ENCODE measurements at regions not wholly inside any gene's neighbourhood (a gene's known extent, or its start where the extent isn't known, plus 50 kb on each side); places are given as distances from the start of the nearest gene placed in this dataset.
A peak's percentile ranks its signal among the peaks of the same experiment; 100 is the strongest.
"Not testable (repeated sequence)": the region's sequence is repeated elsewhere in the genome, so short reads cannot be mapped to it uniquely, and the experiment has no call there.

- H3K4me3 ChIP-seq (ENCODE audit: low read depth, low read length): no peak overlapping the region
- no peak for TF ChIP-seq MAX (IDR thresholded peaks at IDR 0.05; ENCODE audit: low read depth, low read length)
- no peak for TF ChIP-seq POLR2A (IDR thresholded peaks at IDR 0.05; ENCODE audit: extremely low read depth, insufficient read length)
- TF ChIP-seq MYC (IDR thresholded peaks at IDR 0.05; ENCODE audit: low read depth, low read length): no peak
- no peak for TF ChIP-seq CTCF (IDR thresholded peaks at IDR 0.05; ENCODE audit: low read depth, low read length)
- DNase-seq (ENCODE audit: low read depth): no peak
Observed at GRCh38 chr3:34106379-34106778, 307.9 kb downstream of the PDCD6IP start.

- TF ChIP-seq POLR2A (IDR thresholded peaks at IDR 0.05; ENCODE audit: extremely low read depth, insufficient read length) (no peak), CTCF (IDR thresholded peaks at IDR 0.05; ENCODE audit: low read depth, low read length) (peak; percentile 66), MYC (IDR thresholded peaks at IDR 0.05; ENCODE audit: low read depth, low read length) (no peak)
- no peak overlapping the region for H3K4me3 ChIP-seq (ENCODE audit: low read depth, low read length)
- DNase-seq (ENCODE audit: low read depth): peak; percentile 55
Observed at GRCh38 chr3:34106879-34107278, 308.4 kb downstream of the PDCD6IP start.

- TF ChIP-seq MYC (IDR thresholded peaks at IDR 0.05; ENCODE audit: low read depth, low read length) (no peak), CTCF (IDR thresholded peaks at IDR 0.05; ENCODE audit: low read depth, low read length) (no peak), POLR2A (IDR thresholded peaks at IDR 0.05; ENCODE audit: extremely low read depth, insufficient read length) (no peak), MAX (IDR thresholded peaks at IDR 0.05; ENCODE audit: low read depth, low read length) (no peak)
- no peak overlapping the region for H3K4me3 ChIP-seq (ENCODE audit: low read depth, low read length)
- no peak for DNase-seq (ENCODE audit: low read depth)
Observed at GRCh38 chr3:34107669-34108068, 309.2 kb downstream of the PDCD6IP start.

GRCh38 chr3:34109021-34109420 is 310.6 kb downstream of the PDCD6IP start:
- no peak overlapping the region for H3K4me3 ChIP-seq (ENCODE audit: low read depth, low read length)
- no peak for TF ChIP-seq POLR2A (IDR thresholded peaks at IDR 0.05; ENCODE audit: extremely low read depth, insufficient read length)
- TF ChIP-seq CTCF (IDR thresholded peaks at IDR 0.05; ENCODE audit: low read depth, low read length): no peak
- TF ChIP-seq MYC (IDR thresholded peaks at IDR 0.05; ENCODE audit: low read depth, low read length): no peak
- TF ChIP-seq MAX (IDR thresholded peaks at IDR 0.05; ENCODE audit: low read depth, low read length): no peak
- no peak for DNase-seq (ENCODE audit: low read depth)

- no peak for DNase-seq (ENCODE audit: low read depth)
- TF ChIP-seq POLR2A (IDR thresholded peaks at IDR 0.05; ENCODE audit: extremely low read depth, insufficient read length) (no peak), CTCF (IDR thresholded peaks at IDR 0.05; ENCODE audit: low read depth, low read length) (no peak), MAX (IDR thresholded peaks at IDR 0.05; ENCODE audit: low read depth, low read length) (no peak), MYC (IDR thresholded peaks at IDR 0.05; ENCODE audit: low read depth, low read length) (no peak)
- no peak overlapping the region for H3K4me3 ChIP-seq (ENCODE audit: low read depth, low read length)
Observed at GRCh38 chr3:34109846-34110245, 311.4 kb downstream of the PDCD6IP start.

- H3K4me3 ChIP-seq (ENCODE audit: low read depth, low read length): no peak overlapping the region
- TF ChIP-seq MYC (IDR thresholded peaks at IDR 0.05; ENCODE audit: low read depth, low read length) (no peak), MAX (IDR thresholded peaks at IDR 0.05; ENCODE audit: low read depth, low read length) (no peak), CTCF (IDR thresholded peaks at IDR 0.05; ENCODE audit: low read depth, low read length) (no peak), POLR2A (IDR thresholded peaks at IDR 0.05; ENCODE audit: extremely low read depth, insufficient read length) (no peak)
- DNase-seq (ENCODE audit: low read depth): no peak
Observed at GRCh38 chr3:34111361-34111760, 312.9 kb downstream of the PDCD6IP start.

- H3K4me3 ChIP-seq (ENCODE audit: low read depth, low read length); DNase-seq (ENCODE audit: low read depth): not testable (repeated sequence)
Observed at GRCh38 chr3:34112261-34112660, 313.8 kb downstream of the PDCD6IP start.
